GM21529 (cell line): ENCODE measurements at regions not wholly inside any gene's neighbourhood (a gene's known extent, or its start where the extent isn't known, plus 50 kb on each side); places are given as distances from the start of the nearest gene placed in this dataset.
"Not testable (repeated sequence)": the region's sequence is repeated elsewhere in the genome, so short reads cannot be mapped to it uniquely, and the experiment has no call there.

Experiments
- ATAC-seq: cut with Tn5 transposase; IDR thresholded peaks from one replicate; pipeline ENCODE4 v1.9.1; 2021; ENCODE audit not compliant: unreplicated experiment

DNA sequence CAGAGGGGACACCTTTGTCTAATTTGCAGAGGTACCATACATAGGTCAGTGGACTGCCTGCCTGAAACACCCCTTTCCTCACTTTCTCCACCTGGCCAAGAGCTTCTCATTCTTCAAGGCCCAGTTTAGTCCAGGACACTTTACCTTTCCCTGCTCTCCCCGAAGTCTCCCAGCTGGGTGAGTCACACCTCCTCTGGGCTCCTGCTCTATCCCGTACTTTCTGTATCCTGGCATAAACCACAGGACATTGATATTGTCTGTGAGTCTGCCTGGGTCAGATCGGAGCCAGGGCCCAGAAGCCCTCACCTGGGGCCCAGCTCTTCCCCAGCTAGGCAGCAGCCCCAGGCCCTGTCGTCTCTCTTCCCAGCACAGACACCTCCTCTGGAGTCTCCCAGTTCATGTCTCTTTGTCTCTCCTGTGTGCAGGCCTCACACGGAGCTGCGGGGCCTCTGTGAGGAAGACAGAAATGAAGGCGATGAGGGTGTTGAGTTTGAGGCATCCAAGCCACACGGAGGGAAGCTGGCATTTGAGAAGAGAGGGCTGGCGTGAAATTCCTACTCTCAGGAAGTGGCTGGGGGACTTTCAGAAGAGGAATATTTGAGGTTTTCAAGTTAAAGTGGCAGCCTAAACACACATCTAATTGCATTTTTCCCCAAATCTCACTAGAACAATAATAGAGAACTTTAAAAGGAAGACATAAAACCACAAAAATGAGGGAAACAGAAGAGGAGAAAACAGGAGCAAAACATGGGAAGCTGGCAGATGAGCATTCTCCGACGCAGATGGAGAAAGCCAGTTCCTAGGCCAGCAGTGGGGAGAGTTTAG is 79.6 kb upstream of the LAPTM4A start:
- no peak for ATAC-seq

GRCh38 chr2:20130160-20130560 is 78.7 kb upstream of the LAPTM4A start:
- ATAC-seq, result no peak

DNA sequence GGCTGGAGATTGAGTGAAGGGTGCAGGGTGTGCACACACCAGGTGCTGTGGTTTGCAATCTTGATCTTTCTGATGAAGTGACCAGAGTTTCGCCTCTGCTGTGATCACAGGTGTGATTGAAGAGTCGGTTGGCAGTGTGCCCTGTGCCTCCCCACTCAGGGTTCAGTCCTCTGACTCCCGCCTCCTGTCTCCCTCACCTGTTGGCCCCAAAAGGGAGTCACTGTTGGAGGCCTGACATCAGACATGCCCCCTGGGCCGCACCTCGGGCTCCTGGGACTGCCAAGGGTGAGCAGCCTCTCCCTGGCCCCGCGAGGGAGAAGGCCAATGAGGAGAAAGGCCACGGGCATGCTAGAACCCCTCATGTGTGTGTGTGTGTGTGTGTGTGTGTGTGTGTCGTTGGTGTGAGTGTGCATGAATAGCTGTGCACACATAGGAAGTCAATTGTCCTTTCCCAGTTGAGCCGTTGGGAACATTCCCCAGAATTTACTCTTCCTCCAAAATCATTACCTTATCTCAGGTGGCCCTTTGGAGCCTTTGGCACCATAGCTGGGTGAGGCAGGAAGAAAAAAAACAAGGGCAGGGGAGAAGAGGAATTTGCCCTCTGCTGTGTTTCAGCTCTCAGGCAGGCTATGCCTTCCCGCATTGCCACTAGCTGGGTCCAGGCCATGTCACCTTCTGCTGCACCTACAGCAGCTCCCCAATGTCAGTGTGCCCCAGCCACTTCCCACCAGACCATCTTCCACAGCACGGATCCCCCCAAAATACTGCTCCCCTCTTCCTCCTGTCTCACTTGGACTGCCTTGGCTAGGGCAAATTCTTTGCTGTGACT is 78.1 kb upstream of the LAPTM4A start:
- ATAC-seq, result no peak

DNA sequence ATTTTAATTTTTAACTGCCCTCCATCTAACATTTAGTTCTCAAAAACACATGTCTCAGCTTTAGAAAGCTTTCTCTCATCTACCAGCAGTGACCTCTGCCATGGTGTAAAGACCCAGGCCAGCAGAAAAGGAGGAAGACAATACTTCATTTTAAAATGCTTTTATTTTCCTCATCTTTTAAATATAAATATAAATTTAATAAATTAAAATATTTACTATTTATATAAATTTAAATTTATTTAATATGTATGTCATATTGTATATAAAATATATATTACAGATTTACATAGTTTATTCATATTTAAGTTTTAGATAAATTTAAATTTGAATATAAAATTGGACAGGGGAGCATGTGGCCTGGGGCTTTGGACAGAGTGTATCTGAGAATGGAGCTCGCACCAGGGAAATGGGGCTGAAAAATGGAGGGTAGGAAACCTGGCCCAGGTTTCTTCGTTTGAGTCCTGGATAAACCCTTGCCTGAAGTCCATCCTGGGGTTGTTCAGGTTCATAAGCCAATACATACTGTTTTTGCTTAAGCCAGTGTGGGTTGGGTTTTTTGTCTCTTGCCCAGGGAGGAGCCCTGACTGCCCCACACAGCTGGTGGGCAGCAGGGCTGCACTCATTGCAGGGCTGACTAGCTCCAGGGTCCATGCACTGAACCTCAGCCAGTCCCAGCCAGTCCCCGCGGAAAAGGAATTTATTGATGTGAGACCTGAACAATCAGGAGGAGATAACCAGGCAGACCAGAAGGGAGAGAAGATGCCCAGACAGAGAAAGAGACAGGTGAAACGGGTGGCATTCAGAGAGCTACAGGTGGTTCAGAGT is 77.3 kb upstream of the LAPTM4A start:
- no peak for ATAC-seq

DNA sequence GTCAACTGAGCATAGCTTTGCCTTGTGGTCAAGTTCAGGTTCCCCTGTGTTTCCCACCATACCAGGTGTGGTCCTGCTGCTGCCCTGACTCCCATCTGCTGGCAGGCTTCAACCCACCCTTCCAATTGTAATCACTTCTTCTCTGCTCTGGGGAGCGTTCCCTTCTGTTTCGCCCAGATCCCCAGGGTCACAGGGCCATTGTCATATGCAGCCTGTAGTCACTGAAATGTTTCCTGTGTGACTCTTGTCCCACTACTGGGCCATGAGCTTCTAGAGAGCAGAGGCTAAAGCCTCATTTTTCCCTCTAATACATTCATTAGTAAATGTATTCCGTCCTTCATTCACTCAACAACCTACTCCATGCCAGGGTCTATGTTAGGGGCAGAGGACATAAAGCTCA is 75.0 kb upstream of the LAPTM4A start:
- ATAC-seq, result no peak

- ATAC-seq, result no peak
These were observed 74.6 kb upstream of the LAPTM4A start for GRCh38 chr2:20126040-20126439.

- ATAC-seq, result no peak
These were observed 74.2 kb upstream of the LAPTM4A start for GRCh38 chr2:20125616-20126015.

DNA sequence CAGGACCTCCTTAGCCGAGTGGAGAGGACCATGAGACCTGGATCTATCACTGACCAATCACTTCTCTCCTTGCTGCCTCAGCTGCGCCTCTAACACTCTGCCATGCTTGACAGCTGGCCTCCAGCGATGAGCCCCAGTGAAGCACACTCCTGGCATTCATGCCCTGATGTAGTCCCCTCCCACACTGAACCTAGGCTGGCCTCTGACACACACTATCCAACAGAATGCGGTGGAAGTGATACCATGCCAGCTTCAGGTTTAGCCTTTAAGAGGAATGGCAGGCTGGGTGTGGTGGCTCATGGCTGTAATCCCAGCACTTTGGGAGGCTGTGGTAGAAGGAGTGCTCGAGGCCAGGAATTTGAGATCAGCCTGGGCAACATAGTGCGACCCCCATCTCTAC is 73.7 kb upstream of the LAPTM4A start:
- ATAC-seq, result no peak

DNA sequence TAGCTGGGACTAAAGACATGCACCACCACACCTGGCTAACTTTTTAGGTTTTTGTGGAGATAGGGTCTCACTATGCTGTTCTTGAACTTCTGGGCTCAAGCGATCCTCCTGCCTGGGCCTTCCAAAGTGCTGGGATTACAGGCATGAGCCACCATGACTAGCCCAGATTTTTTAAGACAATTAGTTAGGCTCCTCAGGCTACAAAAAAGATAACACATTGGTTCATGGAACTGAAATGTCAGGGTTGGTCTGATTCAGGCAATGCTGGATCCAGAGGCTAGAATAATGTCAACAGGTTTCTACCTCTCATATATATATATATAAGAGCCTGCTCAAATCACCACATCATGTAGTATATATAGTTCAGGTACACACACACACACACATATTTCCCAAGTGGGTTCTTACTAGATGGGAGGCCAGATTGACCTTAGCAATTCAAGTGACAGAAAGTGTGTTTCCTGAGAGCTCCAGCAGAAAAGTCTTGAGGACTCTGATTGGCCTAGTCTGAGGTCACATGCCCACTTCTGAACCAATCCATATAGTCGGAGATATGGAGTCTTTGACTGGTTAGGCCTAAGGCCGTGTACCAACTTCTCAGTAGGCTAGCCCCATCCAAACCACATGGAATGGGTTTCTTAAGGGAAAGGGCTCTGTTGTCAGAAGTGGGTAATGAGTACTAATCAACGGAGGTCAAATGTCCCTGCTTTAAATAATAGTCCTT is 72.6 kb upstream of the LAPTM4A start:
- ATAC-seq, result no peak

DNA sequence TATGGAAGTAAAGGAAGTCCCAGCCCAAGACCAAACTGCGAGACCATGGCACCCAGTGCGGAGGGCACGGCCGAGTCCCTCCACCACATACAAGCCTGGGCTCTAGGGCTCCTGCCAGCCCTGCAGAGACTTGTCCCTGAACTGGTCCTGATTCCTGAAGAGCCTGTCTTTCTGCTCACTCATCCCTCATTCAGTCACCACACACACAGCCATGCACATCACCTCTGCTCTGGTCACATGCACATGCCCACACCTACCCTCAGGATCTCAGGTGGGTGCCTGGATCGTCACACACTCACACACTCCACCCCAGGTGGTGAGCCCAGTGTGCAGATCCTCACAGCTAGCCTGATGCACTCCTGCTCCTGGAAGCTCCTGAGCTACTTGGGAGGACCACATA is 71.4 kb upstream of the LAPTM4A start:
- no peak for ATAC-seq

- ATAC-seq, result no peak
These were observed 69.4 kb upstream of the LAPTM4A start for GRCh38 chr2:20120569-20121416.

GRCh38 chr2:20118051-20118450 is 66.6 kb upstream of the LAPTM4A start:
- no peak for ATAC-seq

GRCh38 chr2:20115902-20116301 is 64.5 kb upstream of the LAPTM4A start:
- no peak for ATAC-seq

DNA sequence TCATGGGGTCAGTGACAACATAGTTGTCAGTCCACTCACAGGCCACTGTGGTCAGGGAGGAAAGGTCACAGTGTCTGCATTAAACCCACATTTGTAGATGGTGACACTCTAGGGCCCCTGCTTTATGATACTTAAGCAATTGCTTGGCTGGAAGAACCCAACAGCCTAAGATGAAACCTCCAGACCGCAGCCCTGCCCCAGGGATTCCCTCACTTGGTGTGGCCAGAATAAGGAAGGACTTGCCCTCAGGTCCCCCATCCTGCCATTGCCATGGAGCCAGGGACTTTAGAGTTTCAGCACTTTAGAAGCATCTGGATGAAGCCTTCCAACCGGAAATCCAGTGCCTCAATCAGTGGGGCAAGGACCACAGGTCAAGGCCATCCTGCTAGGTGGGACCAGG is 63.9 kb upstream of the LAPTM4A start:
- no peak for ATAC-seq

DNA sequence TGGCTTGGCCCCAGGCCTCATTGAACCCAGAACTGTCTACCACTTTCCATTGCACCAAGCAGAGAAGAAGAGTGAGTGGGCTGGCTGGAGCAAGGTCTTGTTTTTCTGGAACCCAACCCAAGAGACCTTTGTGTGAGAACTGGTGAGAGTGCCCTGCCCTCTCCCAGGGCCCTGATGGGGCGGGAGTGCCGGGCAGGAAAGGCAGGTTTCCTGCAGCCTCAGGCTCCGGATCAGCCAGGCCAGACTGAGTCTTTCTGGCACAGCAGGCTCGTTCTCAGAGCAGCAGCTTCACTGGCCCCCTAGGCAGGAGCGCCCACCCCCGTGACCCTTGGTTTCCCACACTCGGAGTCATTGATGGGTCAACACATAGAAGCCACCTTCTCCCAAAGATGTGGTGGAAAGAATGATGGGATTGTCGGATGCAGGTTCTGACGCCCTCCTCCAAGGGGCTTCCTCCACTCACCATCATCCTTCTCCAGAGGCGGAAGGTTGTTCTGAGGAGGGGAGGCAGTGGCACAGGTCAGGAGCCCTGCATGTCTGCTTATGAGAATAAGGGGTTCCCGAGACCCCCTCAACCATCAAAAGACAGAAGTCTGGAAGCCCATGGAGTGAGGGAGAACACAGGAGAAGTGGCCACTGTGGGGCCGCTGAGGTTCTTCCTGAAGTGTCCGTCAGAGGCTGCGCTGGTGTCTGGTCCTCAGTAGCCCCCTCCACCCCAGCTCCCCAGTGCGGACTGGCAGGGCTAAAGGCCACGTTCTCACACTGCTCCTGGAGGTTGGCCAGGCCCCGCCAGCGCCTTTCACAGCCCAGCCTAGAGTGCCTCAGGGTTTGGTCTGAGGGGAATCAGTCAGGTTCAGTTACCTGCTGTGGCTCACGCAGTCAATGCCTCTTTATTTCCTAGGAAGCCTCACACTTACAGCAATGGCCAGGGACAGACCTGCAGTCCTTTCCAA is 62.8 kb upstream of the LAPTM4A start:
- ATAC-seq, result no peak

GRCh38 chr2:20113004-20113796 is 61.8 kb upstream of the LAPTM4A start:
- ATAC-seq, result no peak

DNA sequence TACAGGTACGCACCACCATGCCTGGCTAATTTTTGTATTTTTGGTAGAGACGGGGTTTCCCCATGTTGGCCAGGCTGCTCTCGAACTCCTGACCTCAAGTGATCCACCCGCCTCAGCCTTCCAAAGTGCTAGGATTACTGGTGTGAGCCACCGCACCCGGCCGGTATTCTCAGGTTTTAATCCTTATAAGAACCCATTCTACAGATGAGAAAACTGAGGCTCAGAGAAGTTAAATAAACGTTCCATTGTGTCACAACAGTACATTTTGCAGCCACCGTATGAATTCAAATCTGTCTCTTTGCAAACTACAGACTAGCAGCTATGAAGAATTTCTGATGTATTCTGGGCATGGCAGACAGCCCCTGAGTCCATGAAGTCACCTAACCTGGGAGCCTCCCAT is 60.9 kb upstream of the LAPTM4A start:
- not testable (repeated sequence) for ATAC-seq
